Brain pericyte (primary cell): ENCODE measurements at regions not wholly inside any gene's neighbourhood (a gene's known extent, or its start where the extent isn't known, plus 50 kb on each side); places are given as distances from the start of the nearest gene placed in this dataset.

Source experiments
- DNase-seq: peaks from one replicate; pipeline ENCODE4 v3.0.0-alpha.2; 2012; ENCODE audit warnings: low read depth, low spot score

DNA sequence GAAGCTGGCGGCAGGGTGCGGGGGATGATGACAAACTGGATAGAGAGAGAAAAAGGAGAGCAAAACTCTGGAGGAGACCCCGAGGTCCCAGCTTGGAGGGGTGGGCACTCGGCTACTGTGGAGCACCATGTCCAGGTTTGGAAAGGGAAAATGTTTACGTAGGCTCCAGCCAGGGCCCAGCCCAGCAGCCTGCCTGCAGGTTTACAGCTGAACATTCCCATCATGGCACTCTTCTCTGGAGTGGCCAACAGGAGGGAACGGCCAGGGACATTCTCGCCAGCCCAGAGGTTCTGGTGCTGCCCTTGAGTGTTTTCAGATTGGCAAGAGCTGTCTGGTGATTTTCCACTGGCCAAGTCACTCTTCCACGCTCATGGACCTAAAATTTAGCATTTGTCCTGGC is 262.9 kb upstream of the TCF4 start:
- DNase-seq: no peak

DNA sequence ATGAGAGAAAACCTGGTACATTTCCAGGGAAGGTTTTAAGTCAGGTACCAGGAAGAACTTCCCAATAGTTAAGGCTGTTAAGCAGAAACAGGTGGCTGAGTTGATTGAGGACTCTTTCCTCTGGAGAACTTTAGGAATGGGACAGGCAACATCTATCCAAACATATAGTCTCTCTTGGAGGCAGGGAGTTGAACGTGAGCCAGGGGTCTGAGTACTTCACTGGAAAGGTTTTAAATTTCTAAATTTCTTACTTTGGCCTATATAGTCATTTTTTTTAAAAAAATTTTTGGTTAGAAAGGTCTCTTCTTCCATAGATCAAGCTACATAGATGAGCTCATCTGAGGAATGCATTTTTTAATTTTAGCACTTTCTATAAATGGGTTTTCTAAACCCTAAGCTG is 261.4 kb upstream of the TCF4 start:
- DNase-seq: no peak

DNA sequence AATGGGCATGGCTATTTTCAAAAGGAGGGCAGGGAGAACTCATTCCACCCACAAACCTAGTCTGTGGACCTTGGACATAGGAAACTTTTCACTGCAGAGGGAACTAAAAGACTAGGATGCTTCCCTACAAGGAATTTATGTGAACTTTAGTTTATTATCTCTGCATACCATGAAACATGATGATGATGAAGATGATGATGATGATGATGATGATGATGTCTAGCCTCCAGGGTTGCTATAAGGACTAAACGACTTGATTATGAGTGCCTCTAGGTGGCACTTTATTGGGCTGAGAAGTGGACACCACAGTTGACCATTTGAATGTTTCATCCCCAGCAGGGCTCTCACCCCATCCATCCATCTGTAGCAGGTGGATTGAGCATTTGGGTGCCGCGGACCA is 260.0 kb upstream of the TCF4 start:
- no peak for DNase-seq

DNA sequence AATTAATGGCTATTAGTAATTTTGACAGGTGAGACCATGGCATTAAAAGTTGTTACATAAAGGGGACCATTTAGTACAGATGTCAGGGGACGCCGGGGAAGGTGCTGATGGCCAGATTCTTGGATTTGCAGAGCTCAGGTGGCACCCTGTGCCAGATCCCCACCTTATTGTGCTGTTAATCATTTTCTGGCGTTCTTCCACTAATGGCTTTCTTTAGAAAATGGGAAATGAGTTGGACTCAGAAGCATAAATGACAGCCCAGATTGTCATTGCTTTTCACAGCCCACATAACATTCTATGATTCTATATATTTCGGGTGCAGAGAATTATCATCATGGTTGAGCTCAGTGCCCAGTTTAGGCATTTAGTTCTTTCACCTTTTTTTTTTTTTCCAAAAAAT is 257.2 kb upstream of the TCF4 start:
- DNase-seq: no peak

DNA sequence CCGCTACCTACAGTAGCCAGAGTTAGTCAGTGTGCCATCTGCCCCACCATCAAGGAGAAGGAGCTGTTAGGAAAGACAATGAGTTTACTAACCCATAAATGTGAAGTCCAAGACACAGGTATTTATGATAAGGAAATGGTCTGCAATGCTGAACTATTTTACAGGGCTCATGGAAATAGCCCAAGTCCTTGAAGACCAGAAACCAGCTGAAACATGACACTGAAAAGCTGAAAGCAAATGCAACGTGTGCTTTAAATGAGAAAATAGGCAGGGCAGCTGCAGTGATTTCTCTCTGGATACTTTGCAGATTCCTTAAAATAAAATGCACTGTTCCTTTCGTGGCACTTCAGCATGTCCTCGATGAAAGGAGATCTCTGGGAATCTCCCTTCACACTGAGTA is 256.4 kb upstream of the TCF4 start:
- no peak for DNase-seq

DNA sequence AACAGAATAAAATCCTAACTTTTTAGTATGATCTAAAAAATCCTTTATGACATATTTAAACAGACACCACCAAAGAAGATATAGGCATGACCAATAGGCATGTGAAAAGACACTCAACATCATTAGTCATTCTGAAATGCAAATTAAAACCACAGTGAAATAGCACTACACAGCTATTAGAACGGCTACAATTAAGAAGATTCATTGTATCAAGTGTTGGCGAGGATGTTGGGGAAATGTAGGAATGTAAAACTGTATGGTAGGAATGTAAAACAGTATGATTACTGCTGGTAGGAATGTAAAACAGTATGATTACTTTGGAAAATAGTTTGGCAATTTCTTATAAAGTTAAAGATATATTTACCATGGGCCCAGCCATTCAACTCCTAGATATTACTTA is 253.3 kb upstream of the TCF4 start:
- DNase-seq: no peak

DNA sequence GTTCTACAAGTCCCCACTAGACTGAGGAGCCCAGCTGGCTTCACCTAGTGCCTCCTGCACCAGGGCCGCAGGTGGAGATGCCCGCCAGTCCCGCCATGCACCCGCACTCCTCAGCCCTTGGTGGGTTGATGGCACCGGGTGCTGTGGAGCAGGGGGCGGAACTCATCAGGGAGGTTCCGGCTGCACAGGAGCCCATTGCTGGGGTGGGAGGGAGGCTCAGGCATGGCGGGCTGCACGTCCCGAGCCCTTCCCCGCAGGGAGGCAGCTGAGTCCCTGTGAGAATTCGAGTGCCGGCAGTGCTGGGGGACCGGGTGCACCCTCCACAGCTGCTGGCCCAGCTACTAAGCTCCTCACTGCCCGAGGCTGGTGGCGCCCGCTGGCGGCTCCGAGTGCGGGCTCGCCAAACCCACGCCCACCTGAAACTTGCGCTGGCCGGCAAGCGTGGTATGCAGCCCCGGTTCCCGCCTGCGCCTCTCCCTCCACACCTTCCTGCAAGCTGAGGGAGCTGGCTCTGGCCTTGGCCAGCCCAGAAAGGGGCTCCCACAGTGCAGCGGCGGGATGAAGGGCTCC is 252.7 kb upstream of the TCF4 start:
- DNase-seq: no peak

DNA sequence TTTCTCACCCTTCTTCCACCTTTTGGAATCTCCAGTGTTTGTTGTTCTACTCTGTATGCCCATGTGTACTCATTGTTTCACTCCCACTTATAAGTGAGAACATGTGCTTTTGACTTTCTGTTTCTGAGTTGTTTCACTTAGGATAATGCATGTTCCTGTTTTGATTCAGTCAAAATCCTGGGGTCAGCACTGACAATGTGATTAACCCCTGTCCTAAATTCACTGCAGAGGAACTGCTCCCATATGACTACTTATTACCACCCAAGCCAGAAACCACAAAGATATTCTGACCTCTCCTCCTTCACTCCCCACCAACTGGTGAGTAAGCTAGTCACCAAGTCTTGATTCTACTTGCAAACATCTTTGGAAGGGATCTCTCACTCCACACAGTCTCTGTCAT is 251.4 kb upstream of the TCF4 start:
- peak; percentile 53 for DNase-seq

DNA sequence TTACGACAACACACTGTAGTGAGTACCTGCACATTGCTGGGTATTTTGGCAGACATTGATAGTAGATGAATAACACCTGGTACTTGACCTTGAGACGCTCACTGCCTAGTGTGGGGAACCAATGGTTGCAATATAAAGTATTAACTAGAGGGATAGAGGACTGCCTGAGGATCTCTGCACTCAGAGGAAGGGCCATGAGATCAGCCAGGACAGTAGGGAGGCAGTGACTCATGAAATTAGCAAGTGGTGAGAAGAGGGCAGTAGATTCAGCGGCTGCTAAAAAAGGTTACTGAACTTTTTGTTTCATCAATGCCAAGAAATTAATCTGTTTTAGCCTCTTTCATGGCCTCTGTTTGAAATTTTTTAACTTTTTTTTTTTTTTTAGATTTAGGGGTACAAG is 250.8 kb upstream of the TCF4 start:
- no peak for DNase-seq

DNA sequence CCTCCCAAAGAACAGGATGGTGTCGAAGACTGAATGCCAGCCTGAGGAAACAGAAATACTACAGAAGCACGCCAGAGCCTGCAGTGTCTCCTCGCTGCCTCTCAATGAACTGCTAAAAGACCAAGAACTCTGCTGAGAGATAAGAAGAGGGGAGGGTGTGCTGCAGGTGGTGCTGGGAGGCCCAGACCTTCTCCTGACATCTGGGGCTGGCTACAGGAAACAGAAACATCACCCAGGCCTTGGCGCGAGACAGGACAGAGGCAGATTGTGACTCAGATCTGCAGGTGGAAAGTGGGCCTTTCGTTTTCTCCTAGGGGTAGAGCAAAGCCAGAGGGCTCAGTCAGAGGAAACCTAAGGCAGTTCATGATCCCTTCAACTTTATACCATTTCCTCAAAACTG is 250.3 kb upstream of the TCF4 start:
- DNase-seq: no peak

DNA sequence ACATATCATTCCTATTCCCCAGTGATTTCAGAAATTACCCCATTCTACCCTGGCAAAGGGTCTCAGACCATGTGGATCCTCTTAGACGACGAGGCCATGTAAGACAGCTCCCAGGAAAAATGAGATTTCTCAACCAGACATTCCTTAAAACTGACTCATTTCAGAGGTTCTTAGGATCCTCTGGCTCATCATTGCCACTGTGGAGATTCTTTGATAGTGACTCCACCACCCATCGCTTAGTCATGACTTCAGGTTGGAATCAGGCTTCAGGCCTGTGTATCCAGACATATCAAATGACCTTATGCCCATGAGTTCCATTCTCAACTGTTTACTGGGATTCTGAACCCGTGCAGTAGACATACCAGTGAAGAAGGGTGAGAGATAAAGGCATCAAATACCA is 245.6 kb upstream of the TCF4 start:
- DNase-seq: peak; percentile 48

DNA sequence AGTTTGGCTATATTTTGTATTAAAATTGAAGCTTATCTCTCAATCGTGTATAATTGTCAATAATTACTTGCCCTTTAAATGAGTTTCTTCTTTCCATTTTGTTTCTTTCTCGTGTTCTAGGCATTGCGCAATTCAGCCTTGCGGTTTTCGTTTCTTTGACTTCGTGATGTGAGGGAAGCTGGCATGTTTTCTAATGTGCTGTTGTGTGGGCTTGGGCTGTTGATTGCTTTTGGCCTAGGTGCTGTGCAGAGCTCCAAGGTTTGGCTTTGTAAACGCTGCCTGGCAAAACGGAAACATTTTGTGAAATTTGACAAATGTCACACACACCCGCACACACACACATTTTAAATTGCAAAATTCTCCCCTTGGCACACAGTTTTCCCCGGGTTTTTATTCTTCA is 242.6 kb upstream of the TCF4 start:
- DNase-seq: no peak

DNA sequence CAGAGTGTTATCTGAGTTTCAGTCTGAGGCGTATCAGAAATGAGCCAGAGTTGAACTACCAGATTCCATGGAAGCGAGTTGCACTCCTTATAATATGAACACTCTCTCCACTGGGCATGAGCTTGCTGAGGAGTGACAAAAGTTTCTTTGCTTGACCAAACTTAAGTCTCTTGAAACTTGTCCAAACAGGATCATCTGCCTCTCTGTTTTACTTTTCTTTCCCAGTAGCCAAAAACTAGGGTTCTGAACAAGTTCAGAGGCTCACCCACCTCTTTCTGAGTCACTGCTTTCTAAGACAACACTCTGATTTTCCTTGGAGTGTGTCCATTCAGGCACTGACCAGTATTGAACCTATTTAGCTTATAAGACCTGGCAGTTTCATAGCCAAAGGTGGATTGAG is 233.2 kb upstream of the TCF4 start:
- DNase-seq: no peak

DNA sequence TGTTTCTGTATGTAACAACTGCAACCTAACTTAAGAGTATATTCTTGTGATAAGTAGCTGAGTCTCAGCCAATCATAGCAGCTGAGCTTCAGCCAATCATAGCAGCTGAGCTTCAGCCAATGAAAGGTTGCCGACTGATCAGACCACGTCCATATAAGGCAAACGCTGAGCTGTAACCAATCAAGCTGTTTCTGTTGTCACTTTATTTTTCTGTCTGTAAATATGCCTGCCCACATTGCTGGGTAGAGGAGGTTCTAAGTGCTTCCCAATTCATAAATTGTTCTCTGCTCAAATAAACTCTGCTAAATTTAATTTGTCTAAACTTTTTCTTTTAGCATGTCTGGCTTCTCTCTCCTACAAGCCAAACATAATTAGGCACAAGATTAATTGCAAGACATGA is 231.5 kb upstream of the TCF4 start:
- DNase-seq: no peak

DNA sequence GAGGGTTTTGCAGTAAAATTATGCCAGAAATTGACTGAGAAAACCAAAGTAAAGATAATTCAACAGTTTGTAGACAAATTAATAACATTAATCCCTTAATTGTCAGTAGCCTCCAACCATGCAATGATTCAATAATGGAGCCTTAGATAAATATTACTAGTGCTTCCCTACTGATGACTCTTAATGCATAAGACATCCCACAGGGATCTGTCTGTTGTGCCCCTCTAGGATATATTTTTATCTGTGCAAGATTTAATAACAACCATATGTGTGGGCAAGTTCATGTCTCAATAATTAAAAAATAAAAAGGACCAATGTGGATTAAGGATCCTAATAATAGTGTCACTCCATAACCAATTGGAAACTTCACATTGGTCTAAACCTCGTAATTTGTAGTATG is 230.3 kb upstream of the TCF4 start:
- no peak for DNase-seq

DNA sequence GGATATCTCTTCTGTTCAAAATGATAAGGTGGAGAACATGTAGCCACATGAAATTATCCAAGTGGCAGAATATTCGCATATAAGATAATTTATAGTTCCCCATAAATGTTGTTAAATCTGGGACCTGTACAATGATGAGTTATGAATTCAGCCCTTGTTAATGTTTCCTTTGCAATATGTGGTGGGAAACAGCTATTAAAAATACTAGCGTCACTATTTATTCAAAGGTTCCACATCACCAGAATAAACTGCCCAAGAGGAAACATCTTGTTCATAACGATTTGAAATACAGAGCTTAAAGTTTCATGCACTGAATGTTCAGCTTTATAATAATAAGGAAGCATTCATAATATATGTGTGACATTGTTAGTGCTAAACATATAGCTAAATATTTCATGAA is 223.9 kb upstream of the TCF4 start:
- no peak for DNase-seq

DNA sequence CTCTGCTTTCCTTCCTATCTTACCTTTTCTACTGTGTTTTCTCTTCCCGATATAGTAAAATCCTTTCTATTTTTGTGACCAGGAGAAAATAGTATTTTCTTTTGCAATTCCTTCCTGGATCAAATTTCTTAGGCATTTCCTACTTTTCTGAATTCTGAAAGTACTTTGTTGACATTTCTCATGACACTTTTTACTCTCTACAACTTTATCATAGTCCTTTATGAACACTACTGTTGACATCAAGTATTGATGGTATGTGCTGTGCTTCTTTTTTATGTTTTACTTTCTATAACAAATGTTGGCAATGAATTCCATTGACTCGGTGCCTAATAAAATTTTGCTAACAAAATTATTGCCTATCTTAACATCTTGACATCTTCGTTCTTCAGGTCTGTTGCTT is 217.7 kb upstream of the TCF4 start:
- DNase-seq: no peak

DNA sequence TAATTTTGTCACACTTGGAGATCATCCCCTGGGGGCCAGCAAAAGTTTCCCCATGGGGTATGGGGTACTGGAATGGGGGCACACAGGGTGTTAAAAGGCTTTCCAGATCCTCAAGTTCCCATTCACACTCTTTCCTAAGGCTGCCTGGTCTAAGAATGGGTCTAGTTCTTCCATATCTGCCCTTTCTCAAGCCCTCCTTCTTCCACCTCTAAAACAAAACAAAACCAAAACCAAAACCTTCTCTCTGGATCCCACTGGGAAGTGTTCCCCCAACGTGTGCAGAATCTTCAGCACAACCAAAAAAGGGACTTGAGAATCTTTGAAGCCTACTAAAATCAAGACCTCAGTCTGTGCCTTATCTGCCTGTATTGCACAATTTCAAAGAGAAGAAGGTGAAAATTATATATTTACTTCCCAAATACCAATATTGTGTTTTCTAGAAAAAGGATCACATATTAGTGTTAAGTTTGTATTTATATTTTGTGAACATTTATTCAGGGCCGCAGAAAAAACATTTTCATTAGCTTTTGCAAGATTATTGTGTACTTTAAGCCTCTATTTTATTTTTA is 207.2 kb upstream of the TCF4 start:
- no peak for DNase-seq

DNA sequence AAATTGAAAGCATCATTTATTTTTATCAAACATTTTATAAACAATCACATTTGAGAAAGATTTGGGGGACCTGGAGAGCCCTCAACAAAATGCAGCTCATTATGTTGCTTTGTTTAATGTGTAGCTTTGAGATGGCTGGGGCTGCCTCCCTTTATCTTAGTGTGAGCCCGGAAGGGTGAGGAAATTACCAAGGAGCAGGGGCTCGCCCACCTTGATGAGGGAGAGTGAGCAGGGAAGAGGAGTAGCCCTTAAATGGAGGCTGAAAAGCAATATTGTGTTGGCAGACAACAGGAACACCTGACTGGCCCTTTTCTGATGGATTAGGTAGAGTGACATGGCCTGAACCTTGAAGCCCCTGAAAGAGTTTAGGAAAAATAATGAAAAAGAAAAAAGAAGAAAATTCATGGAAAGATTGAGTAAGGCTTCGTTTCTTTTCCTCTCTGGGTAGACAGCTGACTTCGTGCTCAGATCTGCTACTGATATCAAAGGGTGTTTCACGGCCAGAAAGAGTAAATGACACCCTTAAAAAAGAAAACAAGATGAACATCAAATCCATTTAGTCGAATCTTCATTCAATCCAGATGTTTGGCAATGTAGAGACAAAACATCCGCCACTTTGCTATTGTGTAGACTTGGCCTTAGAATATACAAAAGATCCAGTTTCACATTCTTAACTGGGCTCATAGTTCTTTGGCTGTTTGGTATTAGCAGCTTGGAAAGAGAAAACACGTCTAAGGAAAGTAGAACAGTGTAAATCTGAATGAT is 206.5 kb upstream of the TCF4 start:
- DNase-seq: no peak

DNA sequence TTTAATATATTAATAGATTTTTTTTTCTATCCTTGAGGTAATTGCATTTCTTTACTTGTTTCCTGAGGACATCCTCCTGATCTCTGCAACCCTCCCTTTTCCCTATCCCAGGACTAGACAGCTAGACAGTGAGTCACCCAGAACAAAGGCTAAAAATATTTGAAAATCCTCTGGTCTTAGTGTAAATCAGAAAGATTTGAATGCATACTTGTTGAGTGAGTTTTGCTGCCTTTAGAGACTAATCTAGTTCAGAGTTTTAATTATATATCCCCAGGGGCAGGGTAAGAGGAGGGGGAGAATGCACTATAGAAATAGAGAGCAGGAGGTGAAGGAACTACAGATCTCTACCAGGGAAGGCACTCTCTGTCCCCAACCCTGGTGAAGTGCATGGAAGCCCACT is 202.3 kb upstream of the TCF4 start:
- DNase-seq: no peak

DNA sequence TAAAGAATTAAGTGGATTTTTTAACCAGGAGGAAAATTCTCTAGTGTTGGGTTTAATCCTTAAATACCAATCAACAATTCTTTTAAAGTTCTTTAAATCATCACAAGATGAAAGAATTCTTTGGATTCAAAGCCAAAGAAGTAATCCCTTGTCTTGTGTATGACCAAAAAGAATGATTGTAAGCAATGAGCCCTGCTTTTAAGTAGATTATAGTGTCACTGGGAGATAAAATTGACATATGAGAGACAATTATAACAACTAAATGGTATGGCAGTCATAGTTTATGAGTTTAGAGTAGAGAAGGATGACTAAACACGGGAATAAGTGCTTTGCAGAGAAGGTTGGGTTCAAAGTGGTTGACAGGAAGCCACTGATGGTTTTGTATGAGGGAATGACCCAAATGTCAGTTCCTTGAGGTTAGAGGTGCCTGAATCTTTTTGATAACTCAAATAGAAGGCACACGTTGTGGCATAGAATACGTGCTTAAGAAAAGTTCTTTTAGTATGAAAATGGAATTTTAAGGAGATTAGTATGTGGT is 199.6 kb upstream of the TCF4 start:
- no peak for DNase-seq

DNA sequence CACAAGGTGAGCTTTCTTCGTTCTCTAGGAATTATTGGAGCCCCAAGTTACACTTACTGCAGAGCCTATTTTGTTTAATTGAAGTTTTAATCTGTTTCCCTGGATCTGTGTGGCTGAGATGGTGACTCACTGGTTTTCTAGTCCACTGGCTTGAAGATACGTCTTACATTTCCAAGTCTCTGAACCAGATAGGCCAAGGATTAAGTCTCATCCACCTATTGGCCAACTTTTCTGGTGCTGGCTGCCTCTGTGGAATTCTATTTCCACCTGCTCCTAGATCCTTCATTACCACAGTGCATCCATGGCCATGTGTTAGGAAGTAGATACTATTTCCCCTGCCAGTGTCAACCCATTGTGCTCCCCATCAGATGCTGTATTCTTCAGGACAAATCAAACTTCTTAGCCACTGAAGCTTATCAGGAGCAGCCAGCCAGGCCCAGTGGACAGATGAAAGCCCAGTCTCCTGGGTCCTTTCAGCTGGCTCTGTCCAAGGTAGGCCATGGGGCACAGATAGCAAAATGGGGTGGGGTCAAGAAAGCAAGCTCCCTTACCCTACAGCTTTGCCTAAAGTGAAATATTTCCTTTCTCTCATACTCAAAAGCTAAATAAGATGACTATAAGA is 198.8 kb upstream of the TCF4 start:
- DNase-seq: no peak

DNA sequence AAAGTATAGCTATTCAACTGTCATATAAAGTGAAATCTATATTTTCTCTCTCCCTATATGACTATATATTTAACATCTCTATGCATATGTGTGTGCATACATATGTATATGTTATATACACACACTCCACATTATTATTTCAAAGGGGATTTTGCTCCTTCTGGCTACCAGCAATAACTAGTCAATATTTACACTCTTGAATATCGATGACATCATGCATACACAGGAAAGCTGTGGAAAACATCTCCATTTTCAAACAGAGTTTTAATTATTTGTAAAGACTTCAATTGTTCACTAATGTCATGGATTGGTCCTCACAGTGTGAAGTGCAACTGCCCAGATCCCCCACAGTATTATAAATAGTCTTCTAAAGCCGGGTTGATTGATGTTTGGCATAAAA is 195.9 kb upstream of the TCF4 start:
- no peak for DNase-seq
